ENCODE measurements at regions not wholly inside any gene's neighbourhood (a gene's known extent, or its start where the extent isn't known, plus 50 kb on each side); places are given as distances from the start of the nearest gene placed in this dataset.

GRCh38 chr13:100746953-100747683 is 72.5 kb upstream of the TMTC4 start:
- Mint-ChIP-seq H3K4me3 (no peak overlapping the region), H3K4me1 (no peaks in the 10 kb centered on the region), H3K36me3 (no peaks in the 10 kb centered on the region), H3K27me3 (ENCODE audit: low read depth in 3 of 3) (peaks cover 1 to 7% (median 6%) of the 10 kb centered on the region in 3 donors), H3K27ac (no peak overlapping the region), H3K9me3 (no peaks in the 10 kb centered on the region)
- DNase-seq = no peak

GRCh38 chr13:100738176-100738855 is 63.7 kb upstream of the TMTC4 start:
- H3K4me3 Mint-ChIP-seq = no peak overlapping the region
- H3K4me1 Mint-ChIP-seq = no peaks in the 10 kb centered on the region
- DNase-seq = no peak
- no peaks in the 10 kb centered on the region for H3K36me3 Mint-ChIP-seq
- no peaks in the 10 kb centered on the region for H3K9me3 Mint-ChIP-seq
- H3K27me3 Mint-ChIP-seq (ENCODE audit: low read depth in 3 of 3) = peaks cover 8 to 16% (median 8%) of the 10 kb centered on the region in 3 donors
- H3K27ac Mint-ChIP-seq = no peak overlapping the region

GRCh38 chr13:100735494-100735893 is 60.9 kb upstream of the TMTC4 start:
- Mint-ChIP-seq H3K27ac (no peak overlapping the region), H3K9me3 (no peaks in the 10 kb centered on the region), H3K36me3 (peaks cover 0 to 3% (median 0%) of the 10 kb centered on the region in 3 donors), H3K4me3 (no peak overlapping the region), H3K4me1 (no peaks in the 10 kb centered on the region), H3K27me3 (ENCODE audit: low read depth in 3 of 3) (peaks cover 5 to 19% (median 10%) of the 10 kb centered on the region in 3 donors)
- DNase-seq = no peak

GRCh38 chr13:100734194-100734720 is 59.7 kb upstream of the TMTC4 start:
- H3K27ac Mint-ChIP-seq = no peak overlapping the region
- H3K36me3 Mint-ChIP-seq = peaks cover 0 to 3% (median 0%) of the 10 kb centered on the region in 3 donors
- peaks cover 5 to 16% (median 10%) of the 10 kb centered on the region in 3 donors for H3K27me3 Mint-ChIP-seq (ENCODE audit: low read depth in 3 of 3)
- peaks cover 0 to 1% (median 0%) of the 10 kb centered on the region in 6 donors for H3K9me3 Mint-ChIP-seq
- no peak for DNase-seq
- H3K4me1 Mint-ChIP-seq = no peaks in the 10 kb centered on the region
- H3K4me3 Mint-ChIP-seq = no peak overlapping the region

- peaks cover 5 to 12% (median 7%) of the 10 kb centered on the region in 3 donors for H3K27me3 Mint-ChIP-seq (ENCODE audit: low read depth in 3 of 3)
These were observed 58.7 kb upstream of the TMTC4 start for GRCh38 chr13:100733261-100733660.

GRCh38 chr13:100728201-100728600 is 53.6 kb upstream of the TMTC4 start:
- Mint-ChIP-seq H3K4me3 (no peak overlapping the region), H3K9me3 (peaks cover 0 to 8% (median under 1%) of the 10 kb centered on the region in 6 donors), H3K27me3 (ENCODE audit: low read depth in 3 of 3) (peaks cover 5 to 6% (median 5%) of the 10 kb centered on the region in 3 donors), H3K4me1 (no peaks in the 10 kb centered on the region), H3K36me3 (peaks cover 0 to 3% (median 3%) of the 10 kb centered on the region in 3 donors), H3K27ac (no peak overlapping the region)
- DNase-seq = no peak

More at GRCh38 chr13:100733261-100733660, 58.7 kb upstream of the TMTC4 start:
- Mint-ChIP-seq H3K4me1 (no peaks in the 10 kb centered on the region), H3K27ac (no peak overlapping the region), H3K9me3 (peaks cover 0 to 2% (median under 1%) of the 10 kb centered on the region in 6 donors), H3K4me3 (no peak overlapping the region), H3K36me3 (peaks cover 0 to 3% (median 0%) of the 10 kb centered on the region in 3 donors)
- DNase-seq = no peak

- Mint-ChIP-seq H3K4me1 (no peaks in the 10 kb centered on the region), H3K4me3 (no peak overlapping the region), H3K9me3 (peaks cover 0 to 8% (median 1%) of the 10 kb centered on the region in 6 donors), H3K27ac (no peak overlapping the region), H3K27me3 (ENCODE audit: low read depth in 3 of 3) (peaks cover 0 to 6% (median 4%) of the 10 kb centered on the region in 3 donors), H3K36me3 (peaks cover 0 to 3% (median 0%) of the 10 kb centered on the region in 3 donors)
- no peak for DNase-seq
These were observed 50.9 kb upstream of the TMTC4 start for GRCh38 chr13:100725472-100725871.

GRCh38 chr13:100724568-100724967 is 50.0 kb upstream of the TMTC4 start:
- peaks cover 0 to 3% (median 2%) of the 10 kb centered on the region in 3 donors for H3K36me3 Mint-ChIP-seq
- DNase-seq = no peak
- H3K4me3 Mint-ChIP-seq = no peak overlapping the region
- H3K27me3 Mint-ChIP-seq (ENCODE audit: low read depth in 3 of 3) = peaks cover 0 to 6% (median 4%) of the 10 kb centered on the region in 3 donors
- no peaks in the 10 kb centered on the region for H3K4me1 Mint-ChIP-seq
- H3K9me3 Mint-ChIP-seq = peaks cover 0 to 8% (median 4%) of the 10 kb centered on the region in 6 donors
- no peak overlapping the region for H3K27ac Mint-ChIP-seq

Data from immature natural killer cell (primary cell).